IPS-15b (cell line): ENCODE measurements at regions not wholly inside any gene's neighbourhood (a gene's known extent, or its start where the extent isn't known, plus 50 kb on each side); places are given as distances from the start of the nearest gene placed in this dataset.
"Not testable (repeated sequence)": the region's sequence is repeated elsewhere in the genome, so short reads cannot be mapped to it uniquely, and the experiment has no call there.

Source experiments
- H3K27me3 ChIP-seq: one replicate; pipeline ENCODE4 v1.6.1; 2013; ENCODE audit warnings: low read length; ENCODE audit not compliant: control insufficient read depth, insufficient read depth
- H3K36me3 ChIP-seq: one replicate; pipeline ENCODE4 v1.6.1; 2013; ENCODE audit warnings: low read length; ENCODE audit not compliant: control insufficient read depth, insufficient read depth
- H3K4me1 ChIP-seq: one replicate; pipeline ENCODE4 v1.6.1; 2013; ENCODE audit warnings: mild to moderate bottlenecking, low read length; ENCODE audit not compliant: control insufficient read depth, insufficient read depth
- H3K4me3 ChIP-seq: one replicate; pipeline ENCODE4 v1.5.1; 2013; ENCODE audit warnings: low read depth, low read length
- H3K9ac ChIP-seq: one replicate; pipeline ENCODE4 v1.6.1; 2013; ENCODE audit warnings: low read depth, mild to moderate bottlenecking, low read length
- H3K9me3 ChIP-seq: one replicate; pipeline ENCODE4 v1.6.1; 2013; ENCODE audit warnings: mild to moderate bottlenecking, low read length; ENCODE audit not compliant: control insufficient read depth, insufficient read depth

DNA sequence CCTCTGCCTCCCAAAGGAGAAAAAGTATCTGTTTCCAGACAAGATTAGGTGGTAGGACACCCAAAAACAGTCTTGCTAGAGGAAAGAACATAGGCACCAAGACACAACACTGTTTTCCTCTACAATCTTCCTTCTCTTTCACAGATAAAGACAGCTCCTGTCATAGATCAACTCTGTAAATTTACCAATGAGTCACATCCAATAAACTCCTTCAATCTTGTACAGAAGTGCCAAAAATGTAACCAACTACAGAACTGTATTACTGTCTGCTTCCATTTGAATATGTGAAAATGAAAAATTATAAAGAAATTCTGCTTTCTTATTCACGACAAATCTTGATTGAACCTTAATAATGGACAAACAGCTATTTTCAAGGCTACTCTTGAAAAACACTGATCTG, 286.9 kb downstream of the PLK2 start:
- H3K4me1 ChIP-seq = no peaks in the 10 kb centered on the region
- no peaks in the 10 kb centered on the region for H3K27me3 ChIP-seq
- no peaks in the 10 kb centered on the region for H3K36me3 ChIP-seq
- no peak overlapping the region for H3K4me3 ChIP-seq
- H3K9me3 ChIP-seq = no peaks in the 10 kb centered on the region
- H3K9ac ChIP-seq = no peak overlapping the region

DNA sequence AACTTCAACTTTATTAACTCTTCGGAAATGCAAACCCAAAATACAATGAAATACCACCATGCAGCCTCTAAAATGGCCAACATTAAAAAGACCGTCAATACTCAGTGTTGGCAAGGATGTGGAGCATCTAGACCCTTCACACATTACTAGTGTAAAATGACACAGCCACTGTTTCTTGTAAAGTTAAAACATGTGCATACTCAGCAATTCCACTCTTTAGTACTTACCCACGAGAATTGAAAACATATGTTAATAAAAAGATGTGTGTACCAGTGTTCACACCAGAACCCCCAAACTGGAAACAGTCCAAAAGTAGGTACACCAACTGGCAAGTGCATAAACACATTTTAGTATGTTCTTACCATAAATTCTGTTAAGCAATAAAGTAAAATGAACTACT, 294.7 kb downstream of the PLK2 start:
- Histone ChIP-seq H3K36me3 (no peaks in the 10 kb centered on the region), H3K4me1 (no peaks in the 10 kb centered on the region), H3K27me3 (no peaks in the 10 kb centered on the region), H3K4me3 (no peak overlapping the region), H3K9me3 (no peaks in the 10 kb centered on the region), H3K9ac (no peak overlapping the region)

DNA sequence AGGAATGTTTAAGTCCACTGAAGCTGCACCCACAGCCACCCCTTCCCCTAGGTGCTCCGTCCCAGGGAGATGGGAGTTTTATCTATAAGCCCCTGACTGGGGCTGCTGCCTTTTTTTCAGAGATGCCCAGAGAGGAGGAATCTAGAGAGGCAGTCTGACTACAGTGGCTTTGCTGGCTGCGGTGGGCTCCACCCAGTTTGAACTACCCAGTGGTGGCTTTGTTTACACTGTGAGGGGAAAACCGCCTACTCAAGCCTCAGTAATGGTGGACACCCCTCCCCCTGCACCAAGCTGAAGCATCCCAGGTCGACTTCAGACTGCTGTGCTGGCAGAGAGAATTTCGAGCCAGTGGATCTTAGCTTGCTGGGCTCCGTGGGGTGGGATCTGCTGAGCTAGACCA, 298.0 kb downstream of the PLK2 start:
- not testable (repeated sequence) for H3K4me1 ChIP-seq, H3K4me3 ChIP-seq

DNA sequence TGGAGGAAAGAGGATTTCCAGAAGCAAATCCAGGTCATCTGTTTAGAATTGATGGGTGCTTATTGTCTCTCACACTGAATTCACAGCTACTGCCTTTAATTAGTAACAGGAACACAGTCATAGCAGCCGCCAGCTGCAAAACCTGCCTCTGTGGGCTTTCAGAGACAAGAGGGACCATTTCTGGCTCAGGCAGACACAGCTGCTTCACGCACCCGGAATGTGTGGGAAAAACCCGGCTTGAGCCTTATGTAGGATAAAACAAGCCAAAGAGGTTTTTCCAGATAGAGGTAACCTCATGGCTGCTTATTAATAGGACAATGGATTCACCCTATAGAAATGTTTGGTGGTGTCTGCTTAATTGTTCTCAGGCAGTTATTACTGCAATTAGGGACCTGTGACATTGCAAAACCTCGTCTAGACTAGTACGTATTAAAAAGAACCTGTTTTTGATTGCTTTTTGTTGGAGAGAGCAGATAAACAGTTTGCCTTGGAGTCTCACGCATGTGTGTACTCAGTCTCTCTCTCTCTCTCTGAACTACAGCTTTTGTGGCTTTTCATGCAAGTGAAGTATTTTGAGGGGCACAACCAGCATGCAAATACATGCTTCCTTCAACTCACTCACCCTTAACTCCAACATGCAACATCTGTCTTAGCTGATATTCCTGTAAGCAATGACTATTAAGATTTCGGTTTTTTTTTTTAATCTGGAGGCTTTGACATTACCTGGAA, 302.7 kb downstream of the PLK2 start:
- Histone ChIP-seq H3K9ac (no peak overlapping the region), H3K9me3 (no peaks in the 10 kb centered on the region), H3K4me1 (no peaks in the 10 kb centered on the region), H3K4me3 (no peak overlapping the region), H3K36me3 (no peaks in the 10 kb centered on the region), H3K27me3 (no peaks in the 10 kb centered on the region)

More for the DNA sequence above, 298.0 kb downstream of the PLK2 start:
- H3K9ac ChIP-seq, H3K27me3 ChIP-seq, H3K9me3 ChIP-seq, H3K36me3 ChIP-seq: not testable (repeated sequence)

DNA sequence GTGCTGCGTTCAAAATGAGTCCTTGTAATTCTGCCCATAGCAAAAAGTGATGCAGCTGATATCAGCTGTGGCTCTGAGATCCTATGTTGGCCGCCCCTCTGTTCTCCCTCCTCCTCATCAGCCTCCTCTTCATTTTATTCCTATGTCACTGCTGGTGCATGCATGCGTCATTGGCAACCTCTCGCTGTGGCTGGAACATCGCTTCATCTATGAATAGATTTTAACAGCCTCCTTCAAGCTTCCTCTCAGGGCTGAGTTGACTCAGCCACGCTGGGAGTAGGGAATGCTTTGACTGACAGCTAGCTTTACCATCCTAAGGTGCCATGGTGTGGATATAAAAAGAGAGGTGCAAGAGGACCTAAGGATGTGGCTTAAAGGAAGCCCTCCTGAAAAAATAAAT, 303.5 kb downstream of the PLK2 start:
- Histone ChIP-seq H3K27me3 (no peaks in the 10 kb centered on the region), H3K9ac (no peak overlapping the region), H3K4me3 (no peak overlapping the region), H3K36me3 (no peaks in the 10 kb centered on the region), H3K4me1 (no peaks in the 10 kb centered on the region), H3K9me3 (no peaks in the 10 kb centered on the region)

DNA sequence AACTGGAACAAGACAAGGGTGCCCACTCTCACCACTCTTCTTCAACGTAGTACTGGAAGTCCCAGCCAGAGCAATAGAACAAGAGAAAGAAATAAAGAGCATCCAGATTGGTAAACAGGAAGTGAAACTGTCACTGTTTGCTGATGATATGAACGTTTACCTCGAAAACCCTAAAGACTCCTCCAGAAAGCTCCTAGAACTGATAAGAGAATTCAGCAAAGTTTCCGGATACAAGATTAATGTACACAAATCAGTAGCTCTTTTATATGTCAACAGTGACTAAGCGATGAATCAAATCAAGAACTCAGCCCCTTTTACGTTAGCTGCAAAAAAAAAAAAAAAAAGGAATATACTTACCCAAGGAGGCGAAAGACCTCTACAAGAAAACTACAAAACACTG, 306.6 kb downstream of the PLK2 start:
- Histone ChIP-seq H3K4me1 (no peaks in the 10 kb centered on the region), H3K36me3 (no peaks in the 10 kb centered on the region), H3K4me3 (no peak overlapping the region), H3K9ac (no peak overlapping the region), H3K9me3 (no peaks in the 10 kb centered on the region), H3K27me3 (no peaks in the 10 kb centered on the region)

DNA sequence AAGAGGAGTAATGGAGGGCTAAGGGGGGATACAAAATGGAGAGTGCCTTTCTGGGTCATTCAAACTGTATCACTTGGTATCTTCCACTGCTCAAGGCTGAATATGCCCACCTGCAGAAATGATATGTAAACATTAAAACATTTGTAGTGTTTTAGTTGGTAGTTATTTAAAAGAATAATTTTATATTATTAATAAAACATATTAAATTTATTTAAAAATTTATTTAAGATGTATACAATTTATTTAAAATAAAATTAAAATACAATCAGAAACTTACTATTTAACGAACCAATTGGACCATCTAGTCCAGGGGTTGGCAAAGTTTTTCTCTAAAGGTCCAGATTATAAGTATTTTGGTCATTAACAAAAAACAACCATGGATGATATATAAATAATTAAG, 308.5 kb downstream of the PLK2 start:
- no peaks in the 10 kb centered on the region for H3K4me1 ChIP-seq
- no peaks in the 10 kb centered on the region for H3K9me3 ChIP-seq
- no peak overlapping the region for H3K4me3 ChIP-seq
- no peaks in the 10 kb centered on the region for H3K36me3 ChIP-seq
- no peak overlapping the region for H3K9ac ChIP-seq
- no peaks in the 10 kb centered on the region for H3K27me3 ChIP-seq

DNA sequence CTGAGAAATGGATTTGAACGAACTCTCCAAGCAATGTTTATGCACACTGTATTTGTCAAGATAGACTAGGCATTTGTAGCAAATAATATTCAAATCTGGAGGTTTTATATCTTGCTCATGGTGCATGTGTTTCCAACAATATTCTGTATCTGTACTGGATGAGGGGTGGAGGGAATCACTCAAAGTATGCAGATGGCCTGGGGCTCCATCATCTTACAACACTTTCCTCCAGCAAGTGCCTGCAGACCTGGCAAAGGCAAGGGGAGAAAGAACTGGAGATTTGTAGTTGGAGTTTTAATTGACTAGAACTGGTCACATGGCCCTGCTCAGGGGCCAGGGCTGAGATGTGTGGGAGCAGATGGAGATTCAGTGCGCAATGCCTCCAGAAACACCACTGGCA, 309.0 kb downstream of the PLK2 start:
- Histone ChIP-seq H3K36me3 (no peaks in the 10 kb centered on the region), H3K4me3 (no peak overlapping the region), H3K9ac (no peak overlapping the region), H3K9me3 (no peaks in the 10 kb centered on the region), H3K27me3 (no peaks in the 10 kb centered on the region), H3K4me1 (no peaks in the 10 kb centered on the region)

DNA sequence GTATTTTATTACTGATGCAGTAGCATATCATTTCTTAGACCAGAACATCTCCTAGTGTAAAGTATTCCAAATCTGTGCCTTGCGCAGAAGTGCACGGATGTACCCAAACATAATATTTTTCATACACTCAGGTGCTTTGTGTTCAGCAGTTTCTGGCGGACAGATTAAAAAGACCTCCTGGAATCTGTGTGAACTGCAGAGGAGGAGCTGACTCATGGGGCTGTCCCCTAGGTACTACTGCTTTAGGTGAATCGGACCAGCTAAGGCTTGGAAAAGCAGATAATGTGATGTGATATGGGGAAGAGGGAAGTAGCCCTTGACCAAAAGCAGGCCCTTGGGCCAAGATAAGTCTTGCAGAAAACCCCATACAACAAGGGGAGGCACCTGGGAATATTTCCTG, 310.1 kb downstream of the PLK2 start:
- H3K4me1 ChIP-seq = no peaks in the 10 kb centered on the region
- no peak overlapping the region for H3K4me3 ChIP-seq
- H3K9ac ChIP-seq = no peak overlapping the region
- no peaks in the 10 kb centered on the region for H3K27me3 ChIP-seq
- H3K9me3 ChIP-seq = no peaks in the 10 kb centered on the region
- H3K36me3 ChIP-seq = no peaks in the 10 kb centered on the region

DNA sequence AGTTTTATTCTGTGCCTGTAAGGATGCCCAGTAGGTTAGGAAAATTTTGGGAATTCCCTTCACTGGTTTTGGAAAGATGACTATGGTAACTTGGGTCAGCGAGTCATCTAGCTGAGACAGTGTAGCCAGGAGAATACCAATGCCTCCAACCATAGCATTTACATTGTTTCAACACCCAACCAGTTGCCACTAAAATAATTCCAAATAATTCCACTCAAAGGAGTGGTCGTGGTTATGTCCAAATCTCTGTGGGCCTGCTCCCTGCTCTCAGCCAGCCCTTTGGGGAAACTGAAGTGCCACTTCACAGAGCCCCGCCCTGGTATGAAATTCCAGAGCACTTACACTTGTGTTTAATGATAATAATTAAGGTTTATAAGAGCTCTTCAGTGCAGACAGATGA, 310.5 kb downstream of the PLK2 start:
- Histone ChIP-seq H3K4me1 (no peaks in the 10 kb centered on the region), H3K27me3 (no peaks in the 10 kb centered on the region), H3K9ac (no peak overlapping the region), H3K4me3 (no peak overlapping the region), H3K9me3 (no peaks in the 10 kb centered on the region), H3K36me3 (no peaks in the 10 kb centered on the region)

DNA sequence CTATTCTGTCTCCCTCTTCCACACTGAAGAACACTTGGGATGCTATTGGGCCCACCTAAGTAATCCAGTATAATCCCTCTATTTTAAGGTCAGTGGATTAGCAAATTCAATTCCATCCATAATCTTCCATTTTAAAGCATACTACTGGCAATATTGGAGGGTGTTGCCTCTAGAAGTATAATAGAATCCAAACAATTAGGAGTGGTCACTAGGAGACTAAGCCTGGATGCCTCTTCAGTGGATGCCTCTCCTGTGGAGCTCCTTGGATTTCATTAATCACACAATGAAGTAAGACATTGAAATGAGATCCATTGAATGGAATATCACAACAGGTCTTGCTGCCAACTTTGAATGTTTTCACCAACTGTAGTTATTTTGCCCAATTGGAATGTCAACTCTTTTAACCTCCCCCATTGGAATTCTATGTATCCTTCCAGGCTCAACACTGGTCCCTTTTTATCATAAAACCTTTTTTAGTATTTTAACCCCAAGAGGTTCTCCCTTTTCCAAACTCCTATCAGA, 311.6 kb downstream of the PLK2 start:
- Histone ChIP-seq H3K36me3 (no peaks in the 10 kb centered on the region), H3K4me3 (no peak overlapping the region), H3K9me3 (no peaks in the 10 kb centered on the region), H3K4me1 (no peaks in the 10 kb centered on the region), H3K27me3 (no peaks in the 10 kb centered on the region), H3K9ac (no peak overlapping the region)

DNA sequence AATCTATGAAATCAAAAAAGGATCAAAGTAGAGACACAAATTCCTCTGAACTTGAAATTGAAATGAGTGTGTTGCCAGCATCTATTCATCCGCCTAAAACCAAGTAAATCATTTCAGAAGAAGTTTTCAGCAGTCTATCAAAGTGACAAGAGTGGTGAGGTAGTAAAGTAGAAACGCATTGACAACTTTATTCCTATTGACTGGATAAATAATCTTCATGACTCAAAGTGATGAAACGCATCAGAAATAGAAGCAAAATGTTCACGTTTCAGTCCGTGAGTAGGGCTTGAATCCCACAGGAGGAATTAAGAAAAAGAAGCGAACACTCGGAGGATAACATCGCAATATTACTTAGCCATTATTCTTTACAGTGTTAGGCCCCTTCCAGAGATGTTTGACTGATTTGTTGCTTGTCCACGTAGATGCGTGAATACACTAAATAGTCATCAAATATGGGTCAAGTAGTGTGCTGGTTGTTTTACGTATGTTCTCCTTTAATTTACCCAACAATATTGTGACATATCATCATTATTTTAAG, 314.4 kb downstream of the PLK2 start:
- Histone ChIP-seq H3K9ac (no peak overlapping the region), H3K27me3 (no peaks in the 10 kb centered on the region), H3K4me1 (no peaks in the 10 kb centered on the region), H3K36me3 (no peaks in the 10 kb centered on the region), H3K4me3 (no peak overlapping the region), H3K9me3 (no peaks in the 10 kb centered on the region)
